ENCODE measurements at regions not wholly inside any gene's neighbourhood (a gene's known extent, or its start where the extent isn't known, plus 50 kb on each side); places are given as distances from the start of the nearest gene placed in this dataset.

GRCh38 chr12:5262885-5263284, 169.0 kb upstream of the NTF3 start:
- Mint-ChIP-seq H3K36me3 (ENCODE audit: insufficient read depth, unreplicated experiment) (no peaks in the 10 kb centered on the region), H3K27me3 (ENCODE audit: insufficient read depth, unreplicated experiment) (no peaks in the 10 kb centered on the region), H3K4me3 (ENCODE audit: unreplicated experiment) (no peak overlapping the region), H3K27ac (ENCODE audit: unreplicated experiment) (no peak overlapping the region), H3K9me3 (ENCODE audit: unreplicated experiment) (peaks cover 19% of the 10 kb centered on the region), H3K4me1 (ENCODE audit: low read depth, unreplicated experiment) (no peaks in the 10 kb centered on the region)
- Histone ChIP-seq H3K36me3 (ENCODE audit: control insufficient read depth, insufficient read depth, low read length) (0 out of 2 replicates have a peak, but pooled peaks cover 3% of the 10 kb centered on the region), H3K4me3 (ENCODE audit: low read depth, low read length) (no peak overlapping the region), H3K27me3 (replicated peaks; ENCODE audit: control insufficient read depth, insufficient read depth, low read length) (no peaks in the 10 kb centered on the region), H3K4me1 (peaks cover 22% of the 10 kb centered on the region), H3K9me3 (peaks cover 26% of the 10 kb centered on the region)
- TF ChIP-seq, protein P1, sequence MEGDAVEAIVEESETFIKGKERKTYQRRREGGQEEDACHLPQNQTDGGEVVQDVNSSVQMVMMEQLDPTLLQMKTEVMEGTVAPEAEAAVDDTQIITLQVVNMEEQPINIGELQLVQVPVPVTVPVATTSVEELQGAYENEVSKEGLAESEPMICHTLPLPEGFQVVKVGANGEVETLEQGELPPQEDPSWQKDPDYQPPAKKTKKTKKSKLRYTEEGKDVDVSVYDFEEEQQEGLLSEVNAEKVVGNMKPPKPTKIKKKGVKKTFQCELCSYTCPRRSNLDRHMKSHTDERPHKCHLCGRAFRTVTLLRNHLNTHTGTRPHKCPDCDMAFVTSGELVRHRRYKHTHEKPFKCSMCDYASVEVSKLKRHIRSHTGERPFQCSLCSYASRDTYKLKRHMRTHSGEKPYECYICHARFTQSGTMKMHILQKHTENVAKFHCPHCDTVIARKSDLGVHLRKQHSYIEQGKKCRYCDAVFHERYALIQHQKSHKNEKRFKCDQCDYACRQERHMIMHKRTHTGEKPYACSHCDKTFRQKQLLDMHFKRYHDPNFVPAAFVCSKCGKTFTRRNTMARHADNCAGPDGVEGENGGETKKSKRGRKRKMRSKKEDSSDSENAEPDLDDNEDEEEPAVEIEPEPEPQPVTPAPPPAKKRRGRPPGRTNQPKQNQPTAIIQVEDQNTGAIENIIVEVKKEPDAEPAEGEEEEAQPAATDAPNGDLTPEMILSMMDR (IDR thresholded peaks at IDR 0.05; ENCODE audit: insufficient read depth in 1 of 2, low read depth in 1 of 2, low read length in 1 of 2, severe bottlenecking in 1 of 2, unreplicated experiment in 1 of 2), result no peak
- BruUV-seq (replicated peaks), result no TSS peak
- no peak for DNase-seq
- intact Hi-C loops (cut with micrococcal nuclease; ENCODE audit: unreplicated experiment), result no loop called here
- POLR2A ChIA-PET, result no interaction called here
- CTCF ChIA-PET, result no interaction called here

- POLR2A ChIA-PET, result no interaction called here
- CTCF ChIA-PET, result no interaction called here
- intact Hi-C loops (cut with micrococcal nuclease; ENCODE audit: unreplicated experiment), result no loop called here
- BruUV-seq (replicated peaks), result no TSS peak
- Histone ChIP-seq H3K36me3 (ENCODE audit: control insufficient read depth, insufficient read depth, low read length) (0 out of 2 replicates have a peak, but pooled peaks cover 3% of the 10 kb centered on the region), H3K4me3 (ENCODE audit: low read depth, low read length) (no peak overlapping the region), H3K4me1 (peaks cover 22% of the 10 kb centered on the region), H3K9me3 (peaks cover 26% of the 10 kb centered on the region), H3K27me3 (replicated peaks; ENCODE audit: control insufficient read depth, insufficient read depth, low read length) (no peaks in the 10 kb centered on the region)
- Mint-ChIP-seq H3K9me3 (ENCODE audit: unreplicated experiment) (peaks cover 19% of the 10 kb centered on the region), H3K36me3 (ENCODE audit: insufficient read depth, unreplicated experiment) (no peaks in the 10 kb centered on the region), H3K4me3 (ENCODE audit: unreplicated experiment) (no peak overlapping the region), H3K4me1 (ENCODE audit: low read depth, unreplicated experiment) (no peaks in the 10 kb centered on the region), H3K27ac (ENCODE audit: unreplicated experiment) (no peak overlapping the region), H3K27me3 (ENCODE audit: insufficient read depth, unreplicated experiment) (no peaks in the 10 kb centered on the region)
- no peak for DNase-seq
- TF ChIP-seq, protein P1 (IDR thresholded peaks at IDR 0.05; ENCODE audit: insufficient read depth in 1 of 2, low read depth in 1 of 2, low read length in 1 of 2, severe bottlenecking in 1 of 2, unreplicated experiment in 1 of 2), result no peak
These were observed 167.9 kb upstream of the NTF3 start for GRCh38 chr12:5264006-5264405.

GRCh38 chr12:5267603-5268423, 164.1 kb upstream of the NTF3 start:
- ChIA-PET POLR2A (no interaction called here), CTCF (no interaction called here)
- H3K27me3 Mint-ChIP-seq (ENCODE audit: insufficient read depth, unreplicated experiment), result no peaks in the 10 kb centered on the region

More at GRCh38 chr12:5267603-5268423, 164.1 kb upstream of the NTF3 start:
- no peaks in the 10 kb centered on the region for H3K9me3 ChIP-seq
- DNase-seq, result no peak
- no peaks in the 10 kb centered on the region for H3K27me3 ChIP-seq (replicated peaks; ENCODE audit: control insufficient read depth, insufficient read depth, low read length)
- Mint-ChIP-seq H3K4me3 (ENCODE audit: unreplicated experiment) (no peak overlapping the region), H3K27ac (ENCODE audit: unreplicated experiment) (no peak overlapping the region), H3K9me3 (ENCODE audit: unreplicated experiment) (peaks cover 19% of the 10 kb centered on the region), H3K36me3 (ENCODE audit: insufficient read depth, unreplicated experiment) (no peaks in the 10 kb centered on the region), H3K4me1 (ENCODE audit: low read depth, unreplicated experiment) (no peaks in the 10 kb centered on the region)
- TF ChIP-seq, protein P1 (IDR thresholded peaks at IDR 0.05; ENCODE audit: insufficient read depth in 1 of 2, low read depth in 1 of 2, low read length in 1 of 2, severe bottlenecking in 1 of 2, unreplicated experiment in 1 of 2), result no peak
- no TSS peak for BruUV-seq (replicated peaks)
- H3K4me3 ChIP-seq (ENCODE audit: low read depth, low read length), result no peak overlapping the region
- H3K4me1 ChIP-seq, result 0 out of 2 replicates have a peak, but pooled peaks cover 3% of the 10 kb centered on the region
- H3K36me3 ChIP-seq (ENCODE audit: control insufficient read depth, insufficient read depth, low read length), result no peaks in the 10 kb centered on the region
- intact Hi-C loops (cut with micrococcal nuclease; ENCODE audit: unreplicated experiment), result no loop called here
